Adrenal gland (tissue), 9 donors: ENCODE measurements at regions not wholly inside any gene's neighbourhood (a gene's known extent, or its start where the extent isn't known, plus 50 kb on each side); places are given as distances from the start of the nearest gene placed in this dataset.

Source experiments
- DNase-seq, 7 donors: peaks; one replicate each; pipeline ENCODE4 v3.0.0-alpha.2; 2019 to 2020
- H3K27ac ChIP-seq, 5 donors: fragments of 200-600 bp; sonication (generic) in 4 of 5; 1 replicate in 3 of 5; 2 replicates in 2 of 5; pipeline versions ENCODE4 v1.5.1 to v1.8.0; 2016 to 2020; ENCODE audit warnings: mild to moderate bottlenecking in 1 of 5
- H3K27me3 ChIP-seq: fragments of 200-600 bp; 2 replicates; pipeline ENCODE4 v1.8.0; 2021
- H3K36me3 ChIP-seq, 2 donors: fragments of 200-600 bp; replicated peaks in 1 of 2; 1 replicate in 1 of 2; 2 replicates in 1 of 2; pipeline versions ENCODE4 v1.5.1 to v1.8.0; 2018 to 2022
- H3K4me1 ChIP-seq, 2 donors: fragments of 200-600 bp; replicated peaks in 1 of 2; 1 replicate in 1 of 2; 2 replicates in 1 of 2; pipeline versions ENCODE4 v1.5.1 to v1.8.0; 2018 to 2021
- H3K4me3 ChIP-seq, 4 donors: fragments of 200-600 bp; sonication (generic) in 3 of 4; one replicate each; pipeline ENCODE4 v1.5.1; 2016 to 2018
- H3K9me3 ChIP-seq, 3 donors: fragments of 200-600 bp; sonication (generic) in 1 of 3; replicated peaks in 1 of 3; 1 replicate in 2 of 3; 2 replicates in 1 of 3; pipeline versions ENCODE4 v1.5.1 to v1.8.0; 2016 to 2021
- POLR2A ChIP-seq, 2 donors: fragments of 450-650 bp; IDR thresholded peaks; one replicate each; pipeline ENCODE4 v1.6.1; 2017; ENCODE audit warnings: antibody characterized with exemption in 2 of 2, mild to moderate bottlenecking in 2 of 2, moderate library complexity in 1 of 2
- WGBS, 4 donors: extraction: QIAGEN DNeasy Blood & Tissue Kit in 2 of 4; methylation state at CpG; one replicate each; pipeline versions ENCODE4 v1.1.5 to v1.1.7; 2013 to 2017; 5-methylcytosine and 5-hydroxymethylcytosine counted together
- intact Hi-C, 2 donors: fragments of 100-400 bp; cut with DNase I; formaldehyde crosslinking; loops; one replicate each; pipeline versions ENCODE4 v1.14.1 to v1.15.0; 2022 to 2023
- TF ChIP-seq, protein P1 (sequence below), 6 experiments: fragments of 450-650 bp in 4 of 6; fragments of 200-600 bp in 2 of 6; sonication (generic) in 1 of 6; IDR thresholded peaks; 1 replicate in 5 of 6; 2 replicates in 1 of 6; pipeline versions ENCODE4 v1.5.1 to v1.8.0; 2016 to 2021; ENCODE audit warnings: antibody characterized with exemption in 6 of 6, mild to moderate bottlenecking in 2 of 6, moderate library complexity in 1 of 6
- donor health status: healthy with polysubstance abuse.
- donor health status: Bipolar disorder and iron deficiency.
- donor health status: DM: yes; HTN: yes; CAD: no.
- donor health status: DM: no; HTN: no; CAD: no.
- donor health status: DM: no; HTN: no; CAD: no.

DNA sequence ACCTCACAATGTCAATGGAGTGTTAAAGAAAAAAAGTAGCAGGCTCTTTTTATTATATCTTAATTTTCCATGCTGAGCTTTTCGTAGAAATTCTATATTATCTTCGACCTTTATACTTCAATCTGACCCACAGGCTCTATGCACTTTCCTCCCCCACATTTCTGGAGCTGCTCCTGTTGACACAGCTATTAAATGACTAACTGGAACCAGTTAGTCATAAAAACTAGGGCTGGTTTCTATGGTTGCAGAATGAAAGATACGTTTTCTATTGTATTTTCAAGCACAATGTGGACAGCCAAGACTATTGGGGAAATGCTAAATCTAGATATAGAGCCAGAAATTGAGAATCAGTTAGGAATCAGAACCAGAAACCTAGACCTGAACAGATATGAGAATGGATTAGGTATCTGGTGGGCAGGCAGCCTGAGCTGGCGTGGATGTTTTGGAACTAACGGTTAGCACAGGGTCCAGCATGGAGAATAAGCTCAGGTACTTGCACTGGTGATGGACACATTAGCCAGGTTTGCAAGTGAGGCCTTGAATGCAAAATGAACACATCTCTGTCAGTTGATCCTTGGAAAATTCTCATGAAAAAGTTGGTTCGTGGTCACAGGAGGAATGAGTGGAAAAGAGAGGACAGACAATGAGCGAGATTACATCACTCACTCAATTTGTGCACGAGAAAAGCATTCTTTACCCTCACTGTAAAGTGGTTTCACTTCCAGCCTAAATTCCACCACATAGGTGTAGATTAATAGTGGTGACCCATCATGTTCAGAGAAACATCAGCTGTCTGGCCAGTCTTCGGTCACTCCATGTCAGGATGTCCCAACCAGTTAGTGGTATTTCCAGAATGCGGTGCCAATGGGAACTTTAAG lies 144.6 kb upstream of the EPHA4 start:
- no peak overlapping the region for H3K4me3 ChIP-seq
- H3K4me1 ChIP-seq: no peaks in the 10 kb centered on the region
- H3K27ac ChIP-seq: no peak overlapping the region
- no peaks in the 10 kb centered on the region for H3K9me3 ChIP-seq
- no peaks in the 10 kb centered on the region for H3K36me3 ChIP-seq
- no peak for TF ChIP-seq POLR2A (IDR thresholded peaks at IDR 0.05)
- TF ChIP-seq, protein P1, sequence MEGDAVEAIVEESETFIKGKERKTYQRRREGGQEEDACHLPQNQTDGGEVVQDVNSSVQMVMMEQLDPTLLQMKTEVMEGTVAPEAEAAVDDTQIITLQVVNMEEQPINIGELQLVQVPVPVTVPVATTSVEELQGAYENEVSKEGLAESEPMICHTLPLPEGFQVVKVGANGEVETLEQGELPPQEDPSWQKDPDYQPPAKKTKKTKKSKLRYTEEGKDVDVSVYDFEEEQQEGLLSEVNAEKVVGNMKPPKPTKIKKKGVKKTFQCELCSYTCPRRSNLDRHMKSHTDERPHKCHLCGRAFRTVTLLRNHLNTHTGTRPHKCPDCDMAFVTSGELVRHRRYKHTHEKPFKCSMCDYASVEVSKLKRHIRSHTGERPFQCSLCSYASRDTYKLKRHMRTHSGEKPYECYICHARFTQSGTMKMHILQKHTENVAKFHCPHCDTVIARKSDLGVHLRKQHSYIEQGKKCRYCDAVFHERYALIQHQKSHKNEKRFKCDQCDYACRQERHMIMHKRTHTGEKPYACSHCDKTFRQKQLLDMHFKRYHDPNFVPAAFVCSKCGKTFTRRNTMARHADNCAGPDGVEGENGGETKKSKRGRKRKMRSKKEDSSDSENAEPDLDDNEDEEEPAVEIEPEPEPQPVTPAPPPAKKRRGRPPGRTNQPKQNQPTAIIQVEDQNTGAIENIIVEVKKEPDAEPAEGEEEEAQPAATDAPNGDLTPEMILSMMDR (IDR thresholded peaks at IDR 0.05): no peak
- intact Hi-C loops: no loop called here
- WGBS, 4 donors: 72 to 78% (median 75%) methylated on average over 10 of the region's 10 CpGs
- no peak for DNase-seq
- H3K27me3 ChIP-seq: no peaks in the 10 kb centered on the region

DNA sequence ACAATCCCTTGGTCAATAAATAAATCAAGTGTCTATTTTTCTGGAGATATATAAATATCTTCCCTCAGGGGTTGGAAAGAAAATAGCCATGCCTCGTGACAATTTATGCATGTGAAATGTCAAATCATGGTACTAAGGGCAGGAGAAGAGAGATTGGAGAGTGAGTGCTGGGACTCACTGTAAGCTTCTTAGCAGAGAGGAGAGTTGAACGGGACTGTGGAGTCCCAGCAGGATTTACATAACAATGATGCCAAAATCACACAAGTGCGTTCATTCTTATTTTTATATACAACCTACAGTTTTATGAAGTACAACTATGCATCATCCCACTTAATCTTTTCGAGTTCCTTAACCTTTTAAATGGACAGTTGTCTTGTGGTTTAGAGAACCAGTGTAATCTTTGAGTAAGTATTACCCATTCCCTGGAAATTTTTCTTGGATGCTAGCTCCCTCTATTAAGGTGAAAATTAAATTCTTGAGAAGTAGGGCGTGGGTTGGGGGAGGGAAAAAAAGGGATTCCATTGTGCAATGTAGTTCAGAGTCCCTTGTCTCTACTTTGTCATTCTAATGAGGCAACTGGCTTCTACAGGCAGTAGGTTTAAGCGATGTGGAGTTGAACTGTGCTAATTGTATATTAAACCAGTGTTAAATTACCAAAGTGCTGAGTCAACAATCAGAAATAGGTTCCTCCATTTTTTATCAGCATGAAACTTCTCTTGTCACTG lies 143.6 kb upstream of the EPHA4 start:
- WGBS, 4 donors: 46 to 55% (median 50%) methylated on average over 6 of the region's 6 CpGs
- no peak for DNase-seq
- Histone ChIP-seq H3K36me3 (no peaks in the 10 kb centered on the region), H3K9me3 (no peaks in the 10 kb centered on the region), H3K27ac (no peak overlapping the region), H3K27me3 (no peaks in the 10 kb centered on the region), H3K4me3 (no peak overlapping the region), H3K4me1 (no peaks in the 10 kb centered on the region)
- TF ChIP-seq, protein P1 (IDR thresholded peaks at IDR 0.05): no peak
- TF ChIP-seq POLR2A (IDR thresholded peaks at IDR 0.05): no peak
- intact Hi-C loops: no loop called here

DNA sequence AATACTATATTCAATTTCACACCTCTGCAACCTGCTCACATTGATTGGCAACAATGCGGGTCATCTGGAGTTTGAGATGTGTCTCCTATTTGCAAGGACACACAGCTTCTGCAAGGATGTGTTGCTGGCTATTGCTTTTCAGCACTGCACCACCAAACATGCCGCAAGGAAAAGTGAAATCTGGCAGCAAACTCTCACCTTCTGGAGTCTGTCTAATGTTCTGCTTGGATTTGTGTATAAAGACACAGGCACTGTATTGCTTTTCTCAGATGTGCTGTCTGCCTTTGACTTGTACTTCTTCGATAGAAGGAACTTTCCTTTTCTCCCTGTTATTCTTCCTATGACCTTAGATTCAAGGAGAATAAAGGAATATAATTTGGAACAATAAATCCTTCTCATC lies 138.6 kb upstream of the EPHA4 start:
- Histone ChIP-seq H3K9me3 (no peaks in the 10 kb centered on the region), H3K4me3 (no peak overlapping the region), H3K27ac (no peak overlapping the region), H3K27me3 (no peaks in the 10 kb centered on the region), H3K4me1 (no peaks in the 10 kb centered on the region), H3K36me3 (no peaks in the 10 kb centered on the region)
- DNase-seq: no peak
- intact Hi-C loops: no loop called here
- TF ChIP-seq POLR2A (IDR thresholded peaks at IDR 0.05): no peak
- TF ChIP-seq, protein P1 (IDR thresholded peaks at IDR 0.05): no peak
- 69 to 79% (median 75%) methylated on average over 3 of the region's 3 CpGs for whole genome bisulfite sequencing, 4 donors

- Histone ChIP-seq H3K27ac (no peak overlapping the region), H3K4me3 (no peak overlapping the region), H3K4me1 (no peaks in the 10 kb centered on the region), H3K9me3 (no peaks in the 10 kb centered on the region), H3K27me3 (no peaks in the 10 kb centered on the region), H3K36me3 (no peaks in the 10 kb centered on the region)
- intact Hi-C loops: no loop called here
- WGBS, 4 donors: 38 to 60% (median 55%) methylated on average over 1 of the region's 1 CpG
- TF ChIP-seq, protein P1 (IDR thresholded peaks at IDR 0.05): no peak
- TF ChIP-seq POLR2A (IDR thresholded peaks at IDR 0.05): no peak
- DNase-seq: no peak
Observed at GRCh38 chr2:221708902-221709301, 136.8 kb upstream of the EPHA4 start.
